SKM-1 (cell line): ENCODE measurements at regions not wholly inside any gene's neighbourhood (a gene's known extent, or its start where the extent isn't known, plus 50 kb on each side); places are given as distances from the start of the nearest gene placed in this dataset.

Experiments
- DNase-seq: peaks from one replicate; lab custom pipeline; 2025; ENCODE audit not compliant: unreplicated experiment; lab: John Stamatoyannopoulos, UW

GRCh38 chr9:7988644-7989280 is 189.2 kb upstream of the DMAC1 start:
- no peak for DNase-seq

- DNase-seq, result no peak
Observed at GRCh38 chr9:7984692-7985091, 185.1 kb upstream of the DMAC1 start.

- DNase-seq, result no peak
Observed at GRCh38 chr9:7984203-7984602, 184.6 kb upstream of the DMAC1 start.

GRCh38 chr9:7983490-7983889 is 183.9 kb upstream of the DMAC1 start:
- no peak for DNase-seq

GRCh38 chr9:7982907-7983306 is 183.3 kb upstream of the DMAC1 start:
- no peak for DNase-seq

- DNase-seq, result no peak
Observed at GRCh38 chr9:7980691-7981289, 181.2 kb upstream of the DMAC1 start.

- no peak for DNase-seq
Observed at GRCh38 chr9:7980041-7980440, 180.5 kb upstream of the DMAC1 start.

- DNase-seq, result no peak
Observed at GRCh38 chr9:7979611-7980010, 180.0 kb upstream of the DMAC1 start.

- DNase-seq, result no peak
Observed at GRCh38 chr9:7977586-7977985, 178.0 kb upstream of the DMAC1 start.

- peak; percentile 47 for DNase-seq
Observed at GRCh38 chr9:7976856-7977255, 177.3 kb upstream of the DMAC1 start.

GRCh38 chr9:7976167-7976755 is 176.7 kb upstream of the DMAC1 start:
- DNase-seq, result peak; percentile 96

- no peak for DNase-seq
Observed at GRCh38 chr9:7975336-7975735, 175.8 kb upstream of the DMAC1 start.

- peak; percentile 42 for DNase-seq
Observed at GRCh38 chr9:7974335-7974960, 174.9 kb upstream of the DMAC1 start.

- DNase-seq, result no peak
Observed at GRCh38 chr9:7973123-7973522, 173.5 kb upstream of the DMAC1 start.

GRCh38 chr9:7970681-7971330 is 171.2 kb upstream of the DMAC1 start:
- peak; percentile 54 for DNase-seq

GRCh38 chr9:7968687-7969086 is 169.1 kb upstream of the DMAC1 start:
- no peak for DNase-seq

- DNase-seq, result no peak
Observed at GRCh38 chr9:7967851-7968250, 168.3 kb upstream of the DMAC1 start.

- peak; percentile 36 for DNase-seq
Observed at GRCh38 chr9:7967093-7967827, 167.7 kb upstream of the DMAC1 start.

- no peak for DNase-seq
Observed at GRCh38 chr9:7965063-7965462, 165.5 kb upstream of the DMAC1 start.

GRCh38 chr9:7963026-7963425 is 163.4 kb upstream of the DMAC1 start:
- DNase-seq, result no peak

GRCh38 chr9:7961076-7961475 is 161.5 kb upstream of the DMAC1 start:
- DNase-seq, result no peak
